ENCODE measurements at regions not wholly inside any gene's neighbourhood (a gene's known extent, or its start where the extent isn't known, plus 50 kb on each side); places are given as distances from the start of the nearest gene placed in this dataset.

DNA sequence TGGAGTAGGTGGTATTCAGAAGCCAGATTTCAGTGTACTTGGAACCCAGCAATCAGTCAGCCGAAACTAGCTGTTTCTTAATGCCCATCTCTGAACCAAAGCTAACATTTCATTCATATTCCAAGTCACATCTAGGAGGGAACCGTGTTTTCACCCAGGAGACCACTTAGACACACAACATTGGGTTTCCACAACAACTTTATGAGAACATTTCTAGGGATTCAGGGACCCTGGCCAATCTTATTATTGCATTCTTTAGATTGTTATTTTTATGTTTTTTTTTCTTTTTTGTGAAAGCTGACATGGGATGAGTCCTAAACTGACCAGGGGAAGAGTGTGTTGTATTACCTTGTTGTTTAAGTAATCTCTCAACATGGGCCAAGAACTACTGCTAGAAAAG, 72.5 kb upstream of the KIAA0040 start:
- TF ChIP-seq SMC3 (IDR thresholded peaks at IDR 0.05; ENCODE audit: low read depth, low read length) = no peak
- TF ChIP-seq USF1 (IDR thresholded peaks at IDR 0.05; ENCODE audit: borderline replicate concordance, low read depth) = no peak
